GM21529 (cell line): ENCODE measurements at regions not wholly inside any gene's neighbourhood (a gene's known extent, or its start where the extent isn't known, plus 50 kb on each side); places are given as distances from the start of the nearest gene placed in this dataset.

ENCODE experiments used
- ATAC-seq: cut with Tn5 transposase; IDR thresholded peaks from one replicate; pipeline ENCODE4 v1.9.1; 2021; ENCODE audit not compliant: unreplicated experiment

DNA sequence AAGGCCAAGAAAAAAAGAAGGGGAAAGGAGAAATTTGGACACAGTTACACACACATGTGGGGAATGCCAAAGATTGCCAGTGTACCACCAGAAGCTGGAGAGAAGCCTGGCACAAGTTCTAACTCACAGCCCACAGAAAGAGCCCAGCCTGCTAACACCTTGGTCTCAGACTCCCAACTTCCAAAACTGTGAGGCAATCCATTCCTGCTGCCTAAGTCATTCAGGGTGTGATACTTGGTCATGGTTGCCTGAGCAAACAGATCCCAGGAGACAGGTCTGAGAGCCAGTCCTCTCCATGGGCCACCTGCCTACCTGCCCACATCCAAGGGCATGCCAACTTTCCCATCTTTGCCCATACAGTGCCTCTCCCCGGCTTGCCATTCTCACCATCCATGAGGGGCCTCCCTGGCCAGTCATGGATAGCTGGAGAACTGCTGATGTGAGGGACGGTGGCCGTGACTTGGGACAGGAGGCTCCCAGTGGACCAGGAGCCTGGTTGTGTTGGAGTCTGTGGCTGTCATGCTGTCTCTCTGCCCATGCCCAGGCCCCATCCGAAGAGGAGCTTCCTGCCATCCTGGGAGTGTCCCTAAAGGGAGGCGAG, 198.0 kb upstream of the RTL1 start:
- no peak for ATAC-seq

DNA sequence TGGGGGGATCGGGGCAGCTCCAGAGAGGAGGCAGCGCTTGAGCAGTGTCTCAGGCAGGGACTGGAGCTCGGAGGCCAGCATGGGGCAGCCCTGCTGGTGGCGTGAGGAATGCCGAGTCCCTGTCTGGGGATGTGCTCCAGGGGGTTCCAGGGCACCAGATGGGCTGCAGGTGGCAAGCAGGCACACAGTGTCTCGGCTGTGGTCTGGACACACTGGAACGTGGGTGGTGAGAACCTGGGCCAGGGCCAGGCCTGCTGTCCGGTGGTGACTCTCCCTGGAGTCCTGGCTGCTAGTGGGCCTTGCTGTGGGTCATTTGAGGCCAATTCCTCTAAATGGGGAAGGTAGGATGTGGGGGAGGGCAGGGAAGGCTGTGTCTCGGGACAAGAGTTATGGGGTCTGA, 199.4 kb upstream of the RTL1 start:
- no peak for ATAC-seq

DNA sequence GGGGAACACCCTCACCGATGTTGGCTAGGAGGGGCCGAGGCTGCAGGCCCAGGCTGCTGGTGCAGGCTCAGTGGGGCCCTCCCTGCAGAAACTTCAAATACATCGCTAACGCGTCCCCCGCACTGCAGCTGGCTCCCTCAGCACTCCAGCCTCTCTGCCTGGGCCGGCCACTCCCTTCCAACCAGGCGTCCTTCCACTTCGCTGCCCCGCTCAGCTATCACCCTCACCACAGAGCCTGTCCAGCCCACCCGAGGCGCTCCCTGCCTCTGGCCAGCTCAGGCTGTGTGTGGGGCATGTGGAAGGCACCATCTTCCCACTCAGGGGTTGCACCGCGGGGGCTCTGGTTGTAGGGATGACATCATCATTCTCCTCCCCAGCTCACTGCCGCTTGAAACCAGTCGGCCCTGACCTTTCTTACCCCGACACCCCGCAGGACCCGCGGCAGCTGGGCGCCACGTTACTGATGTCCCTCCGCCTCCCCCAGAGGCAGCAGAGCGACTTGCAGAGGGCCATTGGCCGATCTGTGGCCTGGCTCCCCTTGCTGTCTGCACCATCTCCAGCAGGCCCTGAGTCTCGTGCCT, 199.9 kb upstream of the RTL1 start:
- ATAC-seq: no peak

DNA sequence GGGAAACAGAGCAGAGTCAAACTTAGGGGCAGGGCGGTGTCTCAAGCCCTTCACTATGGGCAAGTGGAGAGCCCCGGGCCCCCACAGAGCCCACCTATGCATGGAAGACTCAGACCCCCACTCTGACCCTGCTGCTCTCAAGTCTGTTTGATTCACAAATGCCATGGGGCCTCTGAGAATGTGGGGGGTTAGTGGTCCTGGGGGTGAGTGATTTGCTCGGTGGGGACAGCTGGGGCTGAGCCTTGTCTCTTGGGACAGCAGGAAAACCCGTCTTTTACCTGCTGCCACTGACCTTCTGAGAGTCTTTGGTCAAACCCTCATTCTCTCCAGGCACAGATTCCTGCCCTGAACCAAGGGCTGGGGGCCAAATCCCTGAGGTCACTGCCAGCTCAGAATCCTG, 201.0 kb upstream of the RTL1 start:
- ATAC-seq: no peak

DNA sequence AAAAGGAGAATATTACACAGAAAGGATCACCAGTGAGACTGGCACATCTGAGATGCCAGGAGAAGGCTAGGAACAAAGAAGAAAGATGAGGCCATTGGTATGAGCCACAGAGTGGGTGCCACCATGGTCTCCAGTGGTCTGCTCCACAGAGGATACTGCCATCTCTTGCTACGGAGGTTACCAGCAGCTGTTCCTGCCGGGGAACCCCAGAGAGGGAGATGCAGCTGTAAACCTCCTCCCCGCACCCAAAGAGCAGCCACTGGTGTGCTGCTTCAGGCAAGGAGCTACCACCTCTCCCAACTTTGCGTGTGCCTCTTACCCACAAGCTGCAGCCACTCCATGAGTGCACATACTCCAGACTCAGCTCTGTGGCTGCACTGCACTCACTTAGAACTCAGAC, 201.5 kb upstream of the RTL1 start:
- ATAC-seq: no peak

DNA sequence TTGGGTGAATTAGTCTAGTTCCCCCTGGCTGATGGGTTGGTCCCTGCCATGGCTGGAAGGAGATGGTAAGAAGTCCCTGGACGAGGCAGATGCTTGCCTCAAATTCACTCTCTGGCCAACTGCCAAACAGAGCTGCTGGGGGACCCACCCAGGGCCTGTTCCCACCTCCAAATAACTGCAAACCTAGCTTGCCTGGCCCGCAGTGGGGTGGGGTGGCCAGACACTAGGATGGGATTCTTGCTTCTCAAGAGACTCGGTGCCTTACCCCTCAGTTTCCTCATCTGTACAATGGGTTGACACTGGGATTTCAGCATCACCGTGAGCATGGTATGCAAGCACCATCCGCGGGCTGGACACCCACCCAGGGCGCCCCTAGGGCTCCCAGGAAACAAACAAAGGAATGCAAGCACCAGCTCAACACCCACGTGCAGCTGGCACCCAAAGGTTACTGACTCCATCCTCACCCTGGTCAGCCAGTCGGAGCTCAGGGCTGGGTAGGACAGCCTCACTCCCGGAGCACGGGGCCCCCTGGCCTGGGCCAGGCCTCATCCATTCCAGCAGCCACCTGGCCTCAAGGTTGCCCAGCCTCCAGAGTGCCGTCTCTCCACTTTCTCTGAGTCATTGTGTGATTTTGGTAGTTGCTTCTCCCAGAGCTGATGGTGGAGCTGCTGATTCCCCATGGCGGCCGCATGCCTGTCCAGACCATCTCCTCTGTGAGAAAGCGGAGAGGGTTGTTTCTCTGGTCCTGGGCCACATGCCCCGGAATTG, 205.2 kb upstream of the RTL1 start:
- ATAC-seq: no peak

DNA sequence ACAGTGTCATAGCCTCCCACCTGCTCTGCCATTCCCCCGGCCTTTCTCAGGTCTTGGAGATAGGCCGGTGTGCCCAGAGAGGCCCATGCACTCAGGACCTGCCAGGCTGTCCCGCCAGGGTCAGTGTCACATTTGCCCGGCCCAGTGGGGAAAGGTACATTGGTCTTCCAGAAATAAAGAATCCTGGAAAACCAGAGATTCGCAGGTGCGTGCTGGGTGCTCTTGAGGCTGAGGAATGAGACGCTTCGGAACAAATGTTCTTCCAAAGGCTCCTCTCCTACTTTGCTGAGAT, 205.8 kb upstream of the RTL1 start:
- no peak for ATAC-seq

DNA sequence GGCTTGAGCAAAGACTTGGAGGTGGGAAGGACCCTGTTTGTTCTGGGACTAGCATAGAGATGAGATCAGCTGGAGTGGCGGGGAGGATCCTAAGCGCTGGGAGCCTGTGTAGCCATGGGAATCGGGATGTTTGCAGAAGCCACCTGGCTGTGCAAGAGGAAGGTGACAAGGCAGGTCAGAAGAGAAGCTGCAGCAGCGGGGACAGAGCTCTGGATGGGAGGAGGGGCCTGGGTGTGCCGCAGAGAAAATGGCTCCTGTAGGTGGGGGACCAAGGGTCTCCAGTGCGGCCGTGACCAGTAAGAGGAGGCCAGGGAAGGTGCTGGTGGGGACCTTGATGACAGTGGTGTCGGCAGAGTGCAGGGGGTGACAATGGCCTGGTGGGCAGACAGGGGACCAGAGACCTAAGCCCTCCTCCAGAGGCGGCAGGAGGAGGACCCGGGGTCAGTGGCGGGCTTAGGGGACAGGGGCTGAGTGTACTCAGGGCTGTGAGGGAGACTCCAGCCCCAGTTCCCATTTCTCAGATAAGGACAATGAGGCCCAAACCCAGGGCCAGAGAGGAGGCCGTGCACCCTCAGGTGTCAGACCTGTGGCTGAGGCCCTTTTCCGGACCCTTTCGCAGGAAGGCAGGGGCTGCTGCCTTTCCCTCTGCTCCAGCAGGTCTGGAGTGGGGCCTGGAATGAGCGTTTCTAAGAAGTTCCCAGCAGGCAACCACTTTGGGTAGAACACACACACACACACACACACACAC, 206.6 kb upstream of the RTL1 start:
- no peak for ATAC-seq

DNA sequence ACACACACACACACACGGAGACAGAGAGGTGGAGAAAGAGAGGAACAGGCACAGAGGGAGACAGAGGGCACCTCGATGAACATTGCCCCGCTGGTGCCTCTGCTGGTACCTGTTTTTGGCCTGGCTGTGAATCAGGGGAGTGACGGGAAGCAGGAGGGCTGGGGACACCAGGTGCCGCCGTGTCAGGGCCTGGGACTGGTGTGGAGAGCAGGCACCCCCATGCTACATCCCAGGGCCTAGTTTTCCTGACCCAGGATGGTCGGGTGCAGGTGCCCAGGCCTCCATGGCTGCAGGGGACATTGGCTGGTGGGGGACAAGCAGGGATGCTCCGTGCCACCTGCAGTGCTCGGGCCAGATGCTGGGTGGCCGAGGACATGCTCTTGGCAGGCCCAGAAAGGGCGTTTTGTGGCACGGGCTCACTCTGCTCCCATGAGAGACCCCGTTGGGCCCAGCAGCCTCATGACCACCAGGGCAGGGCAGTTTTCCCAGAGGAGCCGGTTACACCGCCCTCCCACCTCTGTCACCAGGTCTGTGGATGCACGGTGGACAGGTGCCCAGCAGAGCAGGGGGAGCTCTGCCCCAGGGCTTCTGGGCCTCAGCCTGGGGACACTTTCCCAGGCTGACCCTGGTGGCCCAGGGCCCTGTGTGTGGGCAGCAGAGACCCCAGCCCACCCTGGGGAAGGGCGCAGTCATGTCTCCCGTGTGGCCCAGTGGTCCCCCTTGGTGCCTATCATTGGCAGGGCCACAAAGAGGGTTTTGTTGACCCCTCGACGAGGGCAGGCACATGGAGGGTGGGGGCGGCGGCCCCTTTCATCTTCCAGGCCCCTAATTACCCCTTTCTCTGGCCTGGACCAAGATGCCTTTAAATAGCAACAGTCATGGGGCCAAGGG, 207.5 kb upstream of the RTL1 start:
- ATAC-seq: no peak

DNA sequence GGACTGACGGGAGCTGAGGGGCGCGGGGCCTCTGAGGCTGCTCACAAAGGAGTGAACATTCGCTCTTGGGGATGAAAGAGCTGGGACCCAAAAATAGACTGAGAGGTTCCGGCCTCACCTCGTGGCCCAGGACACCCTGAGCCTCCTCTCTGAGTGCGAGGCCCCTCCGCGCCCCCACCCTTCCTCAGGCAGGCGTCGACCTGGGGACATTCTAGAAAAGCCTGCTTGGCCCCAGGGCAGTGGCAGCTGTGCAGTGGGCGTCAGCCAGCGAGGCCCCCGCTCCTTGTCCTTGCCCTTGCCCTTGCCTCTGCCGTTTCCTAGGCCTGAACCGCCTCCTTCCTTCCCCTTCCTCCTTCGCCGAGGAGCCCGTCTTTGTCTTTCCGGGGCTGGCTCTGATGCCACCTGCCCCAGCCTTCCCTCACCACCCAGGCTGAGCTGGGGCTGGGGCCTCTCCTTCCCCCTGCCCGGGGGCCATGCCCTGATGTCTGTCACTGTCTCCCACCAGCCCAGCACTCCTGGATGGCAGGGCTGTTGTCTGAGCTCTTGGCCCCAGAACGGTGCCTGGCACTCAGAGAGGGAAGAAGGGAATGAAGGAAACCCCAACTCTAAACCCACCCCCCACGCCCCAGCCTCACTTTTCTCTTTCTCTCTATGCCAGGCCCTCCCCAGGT, 208.2 kb upstream of the RTL1 start:
- no peak for ATAC-seq

DNA sequence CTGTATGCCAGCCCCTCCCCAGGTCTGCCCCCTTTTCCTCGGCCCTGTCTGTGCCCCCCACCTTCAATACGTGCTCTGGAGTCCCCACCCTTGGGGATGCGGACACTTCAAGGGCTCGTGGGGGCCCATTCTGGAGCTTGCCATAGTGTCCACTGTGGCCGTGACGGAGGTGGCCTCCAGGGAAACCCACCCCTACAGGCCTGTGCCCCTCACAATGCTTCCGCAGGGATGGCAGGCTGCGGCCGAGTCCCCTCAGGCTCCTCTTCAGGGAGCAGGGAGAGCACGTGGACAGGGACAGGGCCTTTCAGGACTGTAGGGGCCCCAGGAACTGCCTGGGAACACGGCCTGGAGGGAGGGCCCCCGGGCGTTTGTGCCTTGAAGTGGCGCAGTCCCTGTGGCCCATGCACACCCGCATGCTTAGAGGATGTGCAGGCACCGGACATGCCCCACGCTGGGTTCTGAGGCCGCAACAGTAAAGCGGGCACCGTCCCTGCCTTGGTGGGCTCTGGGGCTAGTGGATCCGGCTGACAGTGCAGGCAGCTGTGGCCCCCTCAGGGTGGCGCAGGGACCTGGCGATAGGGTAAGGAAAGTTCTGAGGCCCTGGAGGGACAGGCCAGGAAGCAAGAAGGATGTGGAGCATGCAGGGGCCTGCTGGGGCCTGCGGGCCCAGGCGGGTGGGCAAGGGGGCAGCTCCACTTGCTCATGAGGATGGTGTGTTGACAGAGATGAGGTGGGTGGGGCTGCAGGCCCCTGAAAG, 209.0 kb upstream of the RTL1 start:
- no peak for ATAC-seq

DNA sequence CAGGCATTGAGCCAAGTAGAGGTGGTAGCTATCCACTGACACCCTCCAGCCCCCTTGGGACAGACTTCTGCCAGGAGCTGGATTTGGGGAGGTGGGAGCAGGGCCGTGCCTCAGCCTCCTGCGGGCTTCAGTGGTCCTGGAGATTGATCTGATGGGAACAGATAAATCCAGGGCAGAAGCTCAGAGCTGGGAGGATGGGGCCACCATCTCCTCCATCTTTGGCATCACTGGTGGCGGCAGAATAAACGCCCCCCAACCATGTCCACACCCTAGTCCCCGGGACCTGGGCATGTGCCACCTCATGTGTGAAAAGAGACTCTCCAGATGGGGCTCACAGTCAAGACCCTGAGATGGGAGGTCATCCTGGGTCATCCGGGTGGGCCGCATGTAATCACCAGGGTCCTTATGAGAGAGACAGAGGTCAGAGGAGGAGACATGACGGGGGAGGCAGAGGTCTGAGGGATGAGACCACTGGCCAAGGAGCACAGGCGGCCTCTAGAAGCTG, 209.6 kb upstream of the RTL1 start:
- ATAC-seq: no peak

DNA sequence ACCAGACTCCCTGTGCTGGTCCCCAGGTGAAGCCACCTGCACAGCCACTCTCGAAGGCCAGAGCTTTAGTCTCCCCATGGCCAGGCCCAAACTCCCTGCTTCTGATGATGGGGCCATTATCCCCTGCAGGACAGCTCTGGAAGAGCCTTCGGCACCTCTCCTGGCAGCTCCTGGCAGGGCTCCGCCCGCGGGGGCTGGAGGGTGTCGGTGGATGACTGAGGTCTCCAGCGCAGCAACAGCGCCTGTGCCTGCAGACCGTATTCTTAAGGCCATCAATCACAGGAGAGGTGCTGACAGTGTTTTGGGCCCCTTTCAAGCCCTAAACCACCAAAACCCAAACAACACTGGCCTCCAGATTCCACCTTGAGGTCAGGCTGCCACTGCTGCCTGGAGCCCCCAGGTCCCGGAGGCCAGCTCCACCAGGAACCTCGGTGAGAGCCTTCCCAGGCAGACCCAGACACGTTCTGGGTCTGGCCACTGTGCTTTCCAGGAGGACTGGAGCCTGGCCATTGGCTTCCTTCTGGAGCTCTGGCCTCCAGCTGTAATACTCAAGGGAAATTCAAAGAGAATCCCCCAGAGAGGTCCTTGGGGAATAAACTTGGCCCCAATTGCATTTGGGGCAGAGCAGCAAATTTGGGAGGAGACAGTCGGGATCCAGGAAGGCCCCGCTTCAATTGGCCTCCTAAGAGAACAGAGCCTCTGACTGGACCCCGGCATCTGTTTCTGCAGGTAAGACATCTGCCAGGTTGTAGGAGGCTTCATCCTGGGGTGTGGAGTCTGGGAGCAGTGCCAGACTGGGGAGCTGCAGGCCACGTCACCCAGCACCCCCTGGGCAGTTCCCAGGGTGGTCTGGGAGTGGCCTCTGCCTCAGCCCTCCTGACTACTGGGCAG, 210.6 kb upstream of the RTL1 start:
- no peak for ATAC-seq

DNA sequence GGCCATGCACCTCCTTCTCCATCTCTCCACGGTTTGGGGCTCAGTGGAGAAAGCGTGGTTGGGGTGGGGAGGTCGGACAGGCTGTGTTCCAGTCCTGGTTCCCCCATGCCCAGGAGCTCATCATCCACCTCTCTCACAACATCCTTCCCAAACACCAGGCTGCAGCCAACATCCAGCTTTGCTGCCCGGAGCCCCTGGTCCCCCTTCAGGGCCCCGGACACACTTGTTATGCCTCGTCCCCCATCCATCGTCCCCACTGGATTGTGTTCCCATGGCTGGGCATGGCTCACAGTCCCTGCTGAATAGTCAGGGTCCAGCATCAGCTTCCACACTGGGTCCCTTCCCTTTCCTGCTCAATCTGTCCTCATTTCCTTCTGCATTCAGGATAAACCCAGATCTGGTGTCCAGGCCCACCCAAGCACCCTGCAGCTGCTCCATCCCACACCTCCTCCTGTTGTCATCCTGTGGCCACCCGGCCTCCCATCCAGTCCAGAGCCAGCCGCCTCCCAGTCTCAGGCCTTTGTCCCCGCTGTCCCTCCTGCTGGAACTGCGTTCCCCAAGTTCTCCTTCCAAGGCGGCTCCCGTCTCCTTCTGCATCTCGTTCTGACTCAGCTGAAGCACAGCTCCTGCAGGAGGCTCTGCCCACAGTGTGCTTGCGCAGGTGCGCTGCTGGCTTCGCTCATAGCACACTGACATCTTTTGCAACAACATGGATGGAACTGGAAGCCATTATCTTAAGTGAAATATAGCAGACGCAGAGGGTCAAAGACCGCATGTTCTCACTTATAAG, 211.4 kb upstream of the RTL1 start:
- no peak for ATAC-seq

DNA sequence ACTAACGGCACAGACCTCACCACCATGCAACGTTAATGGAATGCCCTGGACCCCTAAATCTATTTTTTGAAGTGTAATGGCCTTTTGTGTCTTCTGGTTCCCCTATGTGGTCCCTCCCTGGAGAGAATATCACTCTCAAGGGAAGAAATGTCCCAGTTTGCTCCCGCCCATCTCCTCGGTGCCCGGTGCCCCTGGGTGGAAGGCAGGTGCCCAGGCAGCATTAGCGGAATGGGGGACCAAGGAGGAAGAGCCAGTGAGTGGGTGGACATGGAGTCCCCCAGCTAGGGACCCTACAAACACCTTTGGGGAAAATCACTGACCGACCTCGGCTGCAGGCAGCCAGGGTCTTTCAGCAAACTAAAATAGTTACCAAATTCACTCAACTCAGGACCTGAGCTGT, 212.1 kb upstream of the RTL1 start:
- ATAC-seq: no peak

DNA sequence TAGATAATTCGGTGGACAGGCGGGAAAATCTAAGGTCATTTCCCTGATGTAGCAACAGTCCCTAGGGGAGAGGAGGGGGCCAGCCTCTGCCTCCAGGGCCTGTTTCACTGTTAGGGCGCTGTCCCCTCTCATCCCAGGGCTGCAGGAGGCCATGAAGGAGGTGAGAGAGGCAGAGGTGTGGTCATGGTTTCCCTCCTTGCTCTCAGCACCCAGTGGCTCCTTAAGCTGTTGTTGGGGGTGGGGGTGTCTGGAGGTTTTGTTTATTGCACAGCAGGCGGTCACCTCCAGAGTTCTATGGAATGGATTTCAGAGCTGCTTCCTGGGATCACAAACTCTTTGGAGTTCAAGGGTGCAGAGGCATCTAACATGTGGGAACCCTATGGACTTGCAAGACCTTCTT, 212.5 kb upstream of the RTL1 start:
- no peak for ATAC-seq

DNA sequence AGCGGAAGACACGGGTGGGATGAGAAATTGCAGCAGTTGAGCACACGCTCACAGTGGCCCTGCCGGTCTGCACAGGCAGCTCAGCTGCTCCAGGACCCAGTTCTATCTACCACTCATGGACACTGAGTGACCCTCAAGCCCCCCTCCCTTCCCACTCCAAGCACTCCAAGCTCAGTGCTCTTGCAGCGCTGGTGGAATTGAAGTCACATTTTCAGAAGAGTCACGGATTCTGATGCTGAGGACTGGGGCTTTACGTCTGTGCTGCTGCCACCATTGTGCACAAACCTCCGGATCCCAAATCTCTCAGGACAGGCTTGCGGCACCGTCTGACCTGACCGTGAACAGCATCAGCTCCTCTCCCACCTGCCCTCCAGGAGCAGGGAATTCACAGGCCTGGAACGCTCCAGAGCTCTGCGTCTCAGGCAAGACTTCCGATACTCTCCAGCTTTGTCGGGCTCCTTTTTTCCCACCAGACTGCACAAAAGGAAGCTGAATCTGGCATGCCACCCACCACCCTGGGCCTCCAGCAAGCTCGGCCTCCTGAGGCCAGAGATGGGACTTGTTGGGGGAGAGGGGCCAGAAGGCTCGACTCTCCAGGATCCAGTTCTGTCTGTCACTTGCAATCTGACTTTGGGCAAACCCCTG, 213.1 kb upstream of the RTL1 start:
- ATAC-seq: no peak
